Mesenchymal stem cell (in vitro differentiated cells and primary cell): ENCODE measurements at regions not wholly inside any gene's neighbourhood (a gene's known extent, or its start where the extent isn't known, plus 50 kb on each side); places are given as distances from the start of the nearest gene placed in this dataset.

Experiments
- DNase-seq: peaks from one replicate; pipeline ENCODE4 v3.0.0-alpha.2; 2013
- H2AFZ ChIP-seq: one replicate; pipeline ENCODE4 v1.6.1; 2013; ENCODE audit warnings: low read depth, mild to moderate bottlenecking, control low read depth, inconsistent platforms, low read length, moderate library complexity
- H2AK5ac ChIP-seq: 2 replicates; pipeline ENCODE4 v1.6.1; 2013; ENCODE audit warnings: low read length, moderate library complexity, mild to moderate bottlenecking, inconsistent platforms; ENCODE audit not compliant: severe bottlenecking
- H2BK120ac ChIP-seq: one replicate; pipeline ENCODE4 v1.6.1; 2013; ENCODE audit warnings: low read depth, mild to moderate bottlenecking, inconsistent platforms, low read length, moderate library complexity
- H2BK12ac ChIP-seq, 2 experiments: one replicate each; pipeline ENCODE4 v1.6.1; 2013; ENCODE audit warnings: inconsistent platforms in 2 of 2, low read length in 2 of 2, mild to moderate bottlenecking in 2 of 2, moderate library complexity in 2 of 2, control low read depth in 1 of 2
- H2BK15ac ChIP-seq: one replicate; pipeline ENCODE4 v1.6.1; 2013; ENCODE audit warnings: mild to moderate bottlenecking, low read depth, inconsistent platforms; ENCODE audit not compliant: poor library complexity, severe bottlenecking
- H2BK5ac ChIP-seq: 2 replicates; pipeline ENCODE4 v1.6.1; 2013; ENCODE audit warnings: low read depth, mild to moderate bottlenecking, low read length, control low read depth, inconsistent platforms; ENCODE audit not compliant: poor library complexity, severe bottlenecking
- H3K14ac ChIP-seq, 2 experiments: one replicate each; pipeline ENCODE4 v1.6.1; 2013; ENCODE audit warnings: inconsistent platforms in 2 of 2, low read length in 2 of 2, control low read depth in 1 of 2, mild to moderate bottlenecking in 1 of 2, moderate library complexity in 1 of 2
- H3K18ac ChIP-seq, 2 experiments: one replicate each; pipeline ENCODE4 v1.6.1; 2013; ENCODE audit warnings: inconsistent platforms in 2 of 2, low read length in 2 of 2, control low read depth in 1 of 2, low read depth in 1 of 2, mild to moderate bottlenecking in 1 of 2
- H3K23ac ChIP-seq, 2 experiments: one replicate each; pipeline ENCODE4 v1.6.1; 2013; ENCODE audit warnings: inconsistent platforms in 2 of 2, low read length in 2 of 2, mild to moderate bottlenecking in 2 of 2, moderate library complexity in 2 of 2, control low read depth in 1 of 2
- H3K27ac ChIP-seq: 2 replicates; pipeline ENCODE4 v1.5.1; 2013; ENCODE audit warnings: mild to moderate bottlenecking, moderate library complexity, low read length, control low read depth, inconsistent platforms; ENCODE audit not compliant: poor library complexity, severe bottlenecking
- H3K27me3 ChIP-seq, 2 experiments: 2 replicates each; pipeline versions ENCODE4 v1.6.1 to v1.7.0; 2013; ENCODE audit warnings: low read length in 2 of 2, mild to moderate bottlenecking in 2 of 2, moderate library complexity in 2 of 2, control low read depth in 1 of 2, inconsistent platforms in 1 of 2; ENCODE audit not compliant: control insufficient read depth in 1 of 2, insufficient read depth in 1 of 2
- H3K36me3 ChIP-seq, 2 experiments: 2 replicates each; pipeline versions ENCODE4 v1.6.1 to v1.7.0; 2013; ENCODE audit warnings: low read length in 2 of 2, control low read depth in 1 of 2, inconsistent platforms in 1 of 2, low read depth in 1 of 2, mild to moderate bottlenecking in 1 of 2; ENCODE audit not compliant: insufficient read depth in 2 of 2, control insufficient read depth in 1 of 2
- H3K4ac ChIP-seq, 2 experiments: one replicate each; pipeline ENCODE4 v1.6.1; 2013; ENCODE audit warnings: inconsistent platforms in 2 of 2, low read length in 2 of 2, mild to moderate bottlenecking in 2 of 2, moderate library complexity in 2 of 2, control low read depth in 1 of 2, low read depth in 1 of 2
- H3K4me1 ChIP-seq: 2 replicates; pipeline ENCODE4 v1.6.1; 2013; ENCODE audit warnings: low read depth, low read length, control low read depth; ENCODE audit not compliant: control insufficient read depth, insufficient read depth
- H3K4me2 ChIP-seq: 2 replicates; pipeline ENCODE4 v1.6.1; 2013; ENCODE audit warnings: low read length, mild to moderate bottlenecking, inconsistent platforms; ENCODE audit not compliant: poor library complexity, severe bottlenecking
- H3K4me3 ChIP-seq, 2 experiments: 2 replicates each; pipeline versions ENCODE4 v1.5.1 to v1.7.0; 2013; ENCODE audit warnings: low read length in 2 of 2, mild to moderate bottlenecking in 2 of 2, control low read depth in 1 of 2, low read depth in 1 of 2; ENCODE audit not compliant: insufficient read depth in 1 of 2
- H3K79me1 ChIP-seq: replicated peaks from 2 replicates; pipeline ENCODE4 v1.6.1; 2013; ENCODE audit warnings: mild to moderate bottlenecking, control low read depth, low read length, inconsistent platforms; ENCODE audit not compliant: poor library complexity, severe bottlenecking
- H3K9ac ChIP-seq: 2 replicates; pipeline ENCODE4 v1.7.0; 2013; ENCODE audit warnings: mild to moderate bottlenecking, low read length, moderate library complexity
- H3K9me3 ChIP-seq: 2 replicates; pipeline ENCODE4 v1.7.0; 2013; ENCODE audit warnings: mild to moderate bottlenecking, low read length; ENCODE audit not compliant: control insufficient read depth
- H4K8ac ChIP-seq: one replicate; pipeline ENCODE4 v1.6.1; 2013; ENCODE audit warnings: inconsistent platforms, mild to moderate bottlenecking, low read length, moderate library complexity
- H4K91ac ChIP-seq: one replicate; pipeline ENCODE4 v1.6.1; 2013; ENCODE audit warnings: mild to moderate bottlenecking, low read length, inconsistent platforms
- WGBS: methylation state at CpG from one replicate; pipeline ENCODE4 v1.1.7; 2013; ENCODE audit warnings: mixed read lengths; 5-methylcytosine and 5-hydroxymethylcytosine counted together

DNA sequence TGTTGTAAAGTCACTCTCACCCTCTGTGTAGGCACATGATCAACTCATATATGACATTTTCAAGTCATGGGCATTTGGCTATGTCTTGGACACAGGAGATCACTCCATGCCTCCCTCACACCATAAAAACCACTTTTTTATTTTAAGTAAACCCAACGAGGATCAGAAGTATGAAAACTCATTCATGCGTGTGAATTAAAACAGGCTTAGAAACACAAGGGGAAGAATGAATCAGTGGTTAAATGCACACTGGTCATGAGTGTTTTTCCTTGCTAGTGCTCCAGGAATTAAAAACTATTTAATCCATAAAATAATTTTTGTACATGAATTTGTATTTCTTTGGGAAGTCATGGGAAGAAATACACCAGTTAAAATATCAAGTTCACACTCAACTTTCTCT is 198.4 kb downstream of the GALC start:
- no peak overlapping the region for H3K27ac ChIP-seq
- H3K23ac ChIP-seq: no peak overlapping the region
- H3K27me3 ChIP-seq: peaks cover 0 to 5% of the 10 kb centered on the region in 2 experiments
- no peak for DNase-seq
- H3K4me3 ChIP-seq: no peak overlapping the region
- H3K79me1 ChIP-seq: no peaks in the 10 kb centered on the region
- WGBS: no CpG with 5 or more reads among the region's 2 CpGs
- H4K8ac ChIP-seq: no peak overlapping the region
- H3K18ac ChIP-seq: no peak overlapping the region
- H2BK15ac ChIP-seq: no peak overlapping the region
- H2AK5ac ChIP-seq: no peak overlapping the region
- H3K4ac ChIP-seq: no peak overlapping the region
- H2BK120ac ChIP-seq: no peak overlapping the region
- H2BK5ac ChIP-seq: no peak overlapping the region
- no peak overlapping the region for H3K4me2 ChIP-seq
- H4K91ac ChIP-seq: no peak overlapping the region
- H3K36me3 ChIP-seq: no peaks in the 10 kb centered on the region
- no peak overlapping the region for H2BK12ac ChIP-seq
- no peaks in the 10 kb centered on the region for H3K9me3 ChIP-seq
- H3K9ac ChIP-seq: no peak overlapping the region
- no peak overlapping the region for H3K14ac ChIP-seq
- H3K4me1 ChIP-seq: peaks cover 1% of the 10 kb centered on the region
- no peak overlapping the region for H2AFZ ChIP-seq

DNA sequence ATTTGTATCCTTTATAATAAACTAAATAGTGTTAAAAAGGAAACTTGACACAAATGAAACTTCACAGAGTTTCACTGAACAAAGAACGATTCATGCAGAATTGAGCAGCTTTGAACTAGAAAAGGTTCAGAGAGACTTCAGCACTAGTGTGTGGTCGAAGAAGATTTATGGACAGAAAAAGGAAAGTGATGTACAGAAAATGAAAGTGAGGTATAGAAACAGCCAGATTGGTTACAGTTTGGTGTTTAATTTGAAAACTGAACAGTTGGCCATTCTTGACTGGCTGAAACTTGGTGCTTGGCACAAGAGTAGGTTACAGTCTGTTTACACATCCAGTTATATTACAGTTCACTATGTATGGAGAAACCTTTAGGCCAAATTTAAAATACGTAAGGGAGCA is 207.1 kb downstream of the GALC start:
- Histone ChIP-seq H4K91ac (no peak overlapping the region), H3K4me1 (no peaks in the 10 kb centered on the region), H2BK15ac (no peak overlapping the region), H3K4me2 (no peak overlapping the region), H3K4ac (no peak overlapping the region), H3K27ac (no peak overlapping the region), H2BK120ac (no peak overlapping the region), H3K14ac (no peak overlapping the region), H2BK12ac (no peak overlapping the region), H3K23ac (no peak overlapping the region), H3K79me1 (no peaks in the 10 kb centered on the region), H3K36me3 (no peaks in the 10 kb centered on the region), H2AK5ac (no peak overlapping the region), H3K9me3 (no peaks in the 10 kb centered on the region), H3K18ac (no peak overlapping the region), H3K27me3 (no peaks in the 10 kb centered on the region), H3K9ac (no peak overlapping the region), H3K4me3 (no peak overlapping the region), H2BK5ac (no peak overlapping the region), H4K8ac (no peak overlapping the region), H2AFZ (no peak overlapping the region)
- no peak for DNase-seq
- WGBS: 58% methylated on average over 2 of the region's 3 CpGs

DNA sequence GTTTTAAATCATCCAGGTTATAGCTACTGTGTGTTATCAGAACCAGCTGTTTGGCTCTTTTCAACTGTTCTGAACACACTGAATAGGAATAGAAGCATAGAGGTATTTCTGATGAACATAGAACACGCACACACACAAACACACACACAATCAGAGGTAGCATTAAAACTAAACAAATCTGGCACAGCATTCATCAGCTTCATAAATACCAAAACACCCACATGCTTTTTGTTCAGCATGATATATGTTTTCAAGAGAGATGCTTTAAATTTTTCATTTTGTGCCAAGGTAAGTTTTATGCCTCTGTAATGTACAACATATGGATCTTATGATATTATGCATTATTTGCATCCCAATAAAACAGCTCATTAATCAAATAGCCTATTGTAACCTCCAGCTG is 208.6 kb downstream of the GALC start:
- H4K91ac ChIP-seq: no peak overlapping the region
- H4K8ac ChIP-seq: no peak overlapping the region
- no peaks in the 10 kb centered on the region for H3K36me3 ChIP-seq
- H3K14ac ChIP-seq: no peak overlapping the region
- H2BK120ac ChIP-seq: no peak overlapping the region
- H2BK12ac ChIP-seq: no peak overlapping the region
- no peak overlapping the region for H2BK15ac ChIP-seq
- H3K23ac ChIP-seq: no peak overlapping the region
- no peak for DNase-seq
- H3K27ac ChIP-seq: no peak overlapping the region
- H3K9ac ChIP-seq: no peak overlapping the region
- no peak overlapping the region for H2AFZ ChIP-seq
- no peaks in the 10 kb centered on the region for H3K4me1 ChIP-seq
- H3K79me1 ChIP-seq: no peaks in the 10 kb centered on the region
- H3K4ac ChIP-seq: no peak overlapping the region
- no peak overlapping the region for H3K4me3 ChIP-seq
- WGBS: no CpG with 5 or more reads among the region's 1 CpG
- H3K9me3 ChIP-seq: no peaks in the 10 kb centered on the region
- no peak overlapping the region for H2BK5ac ChIP-seq
- no peaks in the 10 kb centered on the region for H3K27me3 ChIP-seq
- H2AK5ac ChIP-seq: no peak overlapping the region
- no peak overlapping the region for H3K4me2 ChIP-seq
- H3K18ac ChIP-seq: no peak overlapping the region

DNA sequence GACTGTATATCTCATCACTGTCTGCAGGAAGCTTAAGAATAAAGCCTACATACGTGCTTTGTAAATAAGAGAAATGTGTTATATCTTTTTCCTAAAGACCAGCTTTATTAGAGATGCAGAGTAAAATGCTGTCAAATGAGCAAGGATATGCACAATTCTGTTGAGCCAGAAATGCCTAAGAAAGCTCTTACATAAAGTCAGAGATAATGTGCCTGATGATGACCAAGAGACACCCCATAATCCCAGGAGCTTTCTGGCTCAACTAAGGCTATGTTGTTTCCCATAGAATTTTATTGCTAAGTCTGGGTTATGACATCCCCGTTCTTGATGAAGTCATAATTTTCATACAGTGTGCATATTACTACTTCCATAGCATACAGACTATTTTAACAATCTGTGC is 209.9 kb downstream of the GALC start:
- no peak overlapping the region for H2BK12ac ChIP-seq
- no peak overlapping the region for H4K91ac ChIP-seq
- no peak overlapping the region for H3K14ac ChIP-seq
- H2AFZ ChIP-seq: no peak overlapping the region
- DNase-seq: no peak
- no peak overlapping the region for H3K18ac ChIP-seq
- no peak overlapping the region for H2AK5ac ChIP-seq
- no peak overlapping the region for H2BK15ac ChIP-seq
- no peak overlapping the region for H3K9ac ChIP-seq
- no peak overlapping the region for H3K4ac ChIP-seq
- H3K4me2 ChIP-seq: no peak overlapping the region
- no peak overlapping the region for H2BK120ac ChIP-seq
- no peak overlapping the region for H4K8ac ChIP-seq
- no peak overlapping the region for H3K4me3 ChIP-seq
- H3K4me1 ChIP-seq: no peaks in the 10 kb centered on the region
- H3K27me3 ChIP-seq: no peaks in the 10 kb centered on the region
- no peaks in the 10 kb centered on the region for H3K9me3 ChIP-seq
- H2BK5ac ChIP-seq: no peak overlapping the region
- H3K23ac ChIP-seq: no peak overlapping the region
- WGBS: 100% methylated on average over 1 of the region's 2 CpGs
- no peaks in the 10 kb centered on the region for H3K79me1 ChIP-seq
- H3K36me3 ChIP-seq: no peaks in the 10 kb centered on the region
- H3K27ac ChIP-seq: no peak overlapping the region
